Neural progenitor cell (in vitro differentiated cells): ENCODE measurements at regions not wholly inside any gene's neighbourhood (a gene's known extent, or its start where the extent isn't known, plus 50 kb on each side); places are given as distances from the start of the nearest gene placed in this dataset.

ENCODE experiments used
- DNase-seq: peaks from one replicate; pipeline ENCODE4 v3.0.0-alpha.2; 2016; ENCODE audit warnings: low spot score
- H2AFZ ChIP-seq: fragments of 200-600 bp; sonication (generic); replicated peaks from 2 replicates; pipeline ENCODE4 v1.6.1; 2016; ENCODE audit warnings: antibody characterized with exemption
- H3F3A ChIP-seq: fragments of 200-600 bp; sonication (generic); 2 replicates; pipeline ENCODE4 v1.6.1; 2016; ENCODE audit warnings: antibody characterized with exemption, low read depth
- H3K27ac ChIP-seq: fragments of 200-600 bp; sonication (generic); 2 replicates; pipeline ENCODE4 v1.5.1; 2016; ENCODE audit warnings: mild to moderate bottlenecking
- H3K27me3 ChIP-seq: fragments of 200-600 bp; sonication (generic); 2 replicates; pipeline ENCODE4 v1.6.1; 2016; ENCODE audit warnings: mild to moderate bottlenecking, moderate library complexity
- H3K36me3 ChIP-seq: fragments of 200-600 bp; sonication (generic); 2 replicates; pipeline ENCODE4 v1.5.1; 2016
- H3K4me1 ChIP-seq: fragments of 200-600 bp; sonication (generic); 2 replicates; pipeline ENCODE4 v1.6.1; 2016; ENCODE audit warnings: mixed run types
- H3K4me2 ChIP-seq: fragments of 200-600 bp; sonication (generic); 2 replicates; pipeline ENCODE4 v1.6.1; 2016
- H3K4me3 ChIP-seq: fragments of 200-600 bp; sonication (generic); 2 replicates; pipeline ENCODE4 v1.5.1; 2016
- H3K79me2 ChIP-seq: fragments of 200-600 bp; sonication (generic); 2 replicates; pipeline ENCODE4 v1.6.1; 2016; ENCODE audit warnings: low read depth
- H3K9ac ChIP-seq: fragments of 200-600 bp; sonication (generic); 2 replicates; pipeline ENCODE4 v1.6.1; 2016
- H3K9me3 ChIP-seq: fragments of 200-600 bp; sonication (generic); 2 replicates; pipeline ENCODE4 v1.5.1; 2016; ENCODE audit warnings: low read depth
- H4K20me1 ChIP-seq: fragments of 200-600 bp; sonication (generic); 2 replicates; pipeline ENCODE4 v1.6.1; 2016; ENCODE audit warnings: low read depth
- H3K27ac Mint-ChIP-seq: 3 replicates; pipeline ENCODE4 v1.8.0; 2021; ENCODE audit warnings: mixed read lengths
- H3K27me3 Mint-ChIP-seq: 2 replicates; pipeline ENCODE4 v1.8.0; 2022; ENCODE audit warnings: low read depth, mild to moderate bottlenecking, inconsistent platforms, moderate library complexity, mixed read lengths; ENCODE audit not compliant: insufficient read depth
- H3K36me3 Mint-ChIP-seq: 3 replicates; pipeline ENCODE4 v1.8.0; 2021; ENCODE audit warnings: mixed read lengths
- H3K4me1 Mint-ChIP-seq: 3 replicates; pipeline ENCODE4 v1.8.0; 2021; ENCODE audit warnings: mixed read lengths
- H3K4me3 Mint-ChIP-seq: 3 replicates; pipeline ENCODE4 v1.8.0; 2021; ENCODE audit warnings: mild to moderate bottlenecking, moderate library complexity, mixed read lengths
- H3K9me3 Mint-ChIP-seq: 3 replicates; pipeline ENCODE4 v1.8.0; 2020; ENCODE audit warnings: mixed read lengths
- EZH2 ChIP-seq: fragments of 200-600 bp; sonication (generic); IDR thresholded peaks from 2 replicates; pipeline ENCODE4 v1.6.1; 2017; ENCODE audit warnings: antibody characterized with exemption, mild to moderate bottlenecking, moderate library complexity
- EZH2phosphoT487 ChIP-seq: fragments of 200-600 bp; sonication (generic); IDR thresholded peaks from 2 replicates; pipeline ENCODE4 v1.6.1; 2017; ENCODE audit warnings: antibody characterized with exemption
- TF ChIP-seq, protein P1 (sequence below): fragments of 200-600 bp; sonication (generic); IDR thresholded peaks from 2 replicates; pipeline ENCODE4 v1.5.1; 2017; ENCODE audit warnings: antibody characterized with exemption, mild to moderate bottlenecking

DNA sequence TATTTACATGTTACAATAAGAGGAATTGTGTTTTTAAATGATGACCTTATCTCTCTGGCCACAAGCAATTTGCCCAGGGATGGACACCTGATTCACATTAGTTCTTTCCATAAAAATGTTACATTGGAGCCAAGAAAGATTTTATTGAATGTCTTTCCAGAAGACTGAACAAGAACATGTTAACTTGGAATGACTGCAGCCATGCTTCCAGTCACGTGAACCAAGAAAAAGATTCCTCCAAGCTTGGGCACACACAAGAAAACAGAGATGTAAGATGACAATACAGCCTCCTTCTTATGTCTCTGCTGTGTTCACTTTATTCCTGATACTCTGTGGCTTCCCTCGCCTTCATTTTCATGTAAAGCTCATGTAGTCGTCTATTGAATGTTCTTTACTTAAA, 737.6 kb downstream of the TRIML1 start:
- no peak overlapping the region for H3K4me3 Mint-ChIP-seq
- H3K9ac ChIP-seq, result no peak overlapping the region
- no peaks in the 10 kb centered on the region for H3F3A ChIP-seq
- H3K9me3 ChIP-seq, result no peaks in the 10 kb centered on the region
- no peaks in the 10 kb centered on the region for H3K27me3 ChIP-seq
- peaks cover 4% of the 10 kb centered on the region for H3K27me3 Mint-ChIP-seq
- no peak overlapping the region for H3K4me3 ChIP-seq
- H3K4me2 ChIP-seq, result peak overlapping the region; percentile 31
- no peak overlapping the region for H3K27ac Mint-ChIP-seq
- H3K36me3 Mint-ChIP-seq, result no peaks in the 10 kb centered on the region
- H4K20me1 ChIP-seq, result no peaks in the 10 kb centered on the region
- H3K4me1 ChIP-seq, result peaks cover 18% of the 10 kb centered on the region
- H3K79me2 ChIP-seq, result no peaks in the 10 kb centered on the region
- H3K27ac ChIP-seq, result no peak overlapping the region
- TF ChIP-seq EZH2, result no peak
- TF ChIP-seq, protein P1, sequence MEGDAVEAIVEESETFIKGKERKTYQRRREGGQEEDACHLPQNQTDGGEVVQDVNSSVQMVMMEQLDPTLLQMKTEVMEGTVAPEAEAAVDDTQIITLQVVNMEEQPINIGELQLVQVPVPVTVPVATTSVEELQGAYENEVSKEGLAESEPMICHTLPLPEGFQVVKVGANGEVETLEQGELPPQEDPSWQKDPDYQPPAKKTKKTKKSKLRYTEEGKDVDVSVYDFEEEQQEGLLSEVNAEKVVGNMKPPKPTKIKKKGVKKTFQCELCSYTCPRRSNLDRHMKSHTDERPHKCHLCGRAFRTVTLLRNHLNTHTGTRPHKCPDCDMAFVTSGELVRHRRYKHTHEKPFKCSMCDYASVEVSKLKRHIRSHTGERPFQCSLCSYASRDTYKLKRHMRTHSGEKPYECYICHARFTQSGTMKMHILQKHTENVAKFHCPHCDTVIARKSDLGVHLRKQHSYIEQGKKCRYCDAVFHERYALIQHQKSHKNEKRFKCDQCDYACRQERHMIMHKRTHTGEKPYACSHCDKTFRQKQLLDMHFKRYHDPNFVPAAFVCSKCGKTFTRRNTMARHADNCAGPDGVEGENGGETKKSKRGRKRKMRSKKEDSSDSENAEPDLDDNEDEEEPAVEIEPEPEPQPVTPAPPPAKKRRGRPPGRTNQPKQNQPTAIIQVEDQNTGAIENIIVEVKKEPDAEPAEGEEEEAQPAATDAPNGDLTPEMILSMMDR, result no peak
- no peak for TF ChIP-seq EZH2phosphoT487
- H2AFZ ChIP-seq, result no peak overlapping the region
- H3K9me3 Mint-ChIP-seq, result peaks cover 2% of the 10 kb centered on the region
- H3K4me1 Mint-ChIP-seq, result peaks cover 3% of the 10 kb centered on the region
- no peak for DNase-seq
- H3K36me3 ChIP-seq, result no peaks in the 10 kb centered on the region

DNA sequence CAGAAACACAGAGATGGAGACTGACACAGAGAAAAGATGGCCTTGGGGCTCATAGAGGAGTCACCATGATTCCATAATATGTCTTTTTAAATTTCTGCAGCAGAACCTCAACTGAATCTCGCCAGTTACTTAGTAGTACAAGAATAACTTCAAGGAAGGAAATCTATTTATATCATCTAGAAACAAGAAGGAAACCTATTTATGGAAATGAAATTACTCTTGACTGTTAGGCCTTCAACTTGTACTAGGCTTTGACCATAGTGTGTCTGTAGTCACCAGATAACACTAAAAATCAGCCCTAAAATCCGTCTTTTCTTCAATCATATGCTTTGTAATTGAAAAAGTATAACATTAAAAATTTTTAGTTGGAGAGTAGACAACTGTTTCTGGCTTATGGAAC, 740.4 kb downstream of the TRIML1 start:
- Histone ChIP-seq H2AFZ (no peak overlapping the region), H3K4me3 (no peak overlapping the region), H3K4me2 (no peak overlapping the region), H3K9me3 (no peaks in the 10 kb centered on the region), H3K4me1 (peaks cover 18% of the 10 kb centered on the region), H3F3A (no peaks in the 10 kb centered on the region), H3K36me3 (no peaks in the 10 kb centered on the region), H3K9ac (no peak overlapping the region), H4K20me1 (no peaks in the 10 kb centered on the region), H3K79me2 (no peaks in the 10 kb centered on the region), H3K27me3 (no peaks in the 10 kb centered on the region), H3K27ac (no peak overlapping the region)
- H3K4me3 Mint-ChIP-seq, result no peak overlapping the region
- TF ChIP-seq EZH2 (no peak), EZH2phosphoT487 (no peak)
- TF ChIP-seq, protein P1, result no peak
- DNase-seq, result no peak
- peaks cover 3% of the 10 kb centered on the region for H3K4me1 Mint-ChIP-seq
- H3K27me3 Mint-ChIP-seq, result peaks cover 4% of the 10 kb centered on the region
- H3K9me3 Mint-ChIP-seq, result no peaks in the 10 kb centered on the region
- H3K27ac Mint-ChIP-seq, result no peak overlapping the region
- H3K36me3 Mint-ChIP-seq, result no peaks in the 10 kb centered on the region

DNA sequence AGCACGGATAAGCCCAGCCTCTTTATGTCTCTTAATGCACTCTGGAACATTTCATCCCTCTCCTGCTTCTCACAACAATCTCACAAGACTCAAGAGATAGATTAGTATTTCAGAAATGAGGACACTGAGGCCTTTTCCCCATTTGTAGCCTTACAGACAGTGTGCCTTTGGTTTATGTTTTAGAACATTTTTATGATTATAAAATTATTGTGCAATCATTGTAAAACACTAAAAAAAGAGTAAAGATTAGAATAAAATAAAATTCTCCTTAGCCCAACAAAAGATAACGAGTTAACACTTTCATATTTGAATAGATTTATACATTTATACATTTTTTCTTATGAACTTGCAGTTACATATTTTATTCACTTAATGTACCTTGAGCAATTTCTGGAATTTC, 748.7 kb downstream of the TRIML1 start:
- H3K9me3 Mint-ChIP-seq, result peaks cover under 1% of the 10 kb centered on the region
- Histone ChIP-seq H3K4me3 (no peak overlapping the region), H4K20me1 (no peaks in the 10 kb centered on the region), H3F3A (no peaks in the 10 kb centered on the region), H3K4me1 (no peaks in the 10 kb centered on the region), H3K79me2 (no peaks in the 10 kb centered on the region), H3K9me3 (no peaks in the 10 kb centered on the region), H3K27ac (no peak overlapping the region), H3K27me3 (no peaks in the 10 kb centered on the region), H3K36me3 (no peaks in the 10 kb centered on the region), H2AFZ (peak overlapping the region; percentile 78), H3K9ac (no peak overlapping the region), H3K4me2 (no peak overlapping the region)
- no peaks in the 10 kb centered on the region for H3K27me3 Mint-ChIP-seq
- no peaks in the 10 kb centered on the region for H3K4me1 Mint-ChIP-seq
- TF ChIP-seq, protein P1, result no peak
- TF ChIP-seq EZH2phosphoT487 (no peak), EZH2 (no peak)
- H3K36me3 Mint-ChIP-seq, result no peaks in the 10 kb centered on the region
- H3K4me3 Mint-ChIP-seq, result no peak overlapping the region
- no peak for DNase-seq
- H3K27ac Mint-ChIP-seq, result no peak overlapping the region

DNA sequence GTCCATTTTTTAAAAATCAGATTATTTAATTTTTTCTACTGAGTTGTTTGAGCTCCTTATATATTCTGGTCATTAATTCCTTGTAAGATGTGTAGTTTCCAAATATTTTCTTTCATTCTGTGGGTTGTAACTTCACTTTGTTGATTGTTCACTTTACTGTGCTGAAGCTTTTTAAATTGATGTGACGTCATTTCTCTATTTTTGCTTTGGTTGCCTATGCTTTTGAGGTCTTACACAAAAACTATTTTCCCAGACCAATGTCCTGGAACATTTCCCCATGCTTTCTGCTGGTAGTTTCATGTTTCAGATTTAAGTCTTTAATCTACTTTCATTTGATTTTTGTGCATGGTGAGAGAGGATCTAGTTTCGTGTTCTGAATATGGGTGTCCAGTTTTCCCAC, 753.6 kb downstream of the TRIML1 start:
- no peak overlapping the region for H3K9ac ChIP-seq
- H3K4me3 ChIP-seq, result no peak overlapping the region
- no peak for DNase-seq
- no peaks in the 10 kb centered on the region for H3K79me2 ChIP-seq
- H3F3A ChIP-seq, result no peaks in the 10 kb centered on the region
- H3K9me3 ChIP-seq, result no peaks in the 10 kb centered on the region
- no peak overlapping the region for H2AFZ ChIP-seq
- H3K36me3 ChIP-seq, result no peaks in the 10 kb centered on the region
- H4K20me1 ChIP-seq, result no peaks in the 10 kb centered on the region
- Mint-ChIP-seq H3K4me1 (no peaks in the 10 kb centered on the region), H3K4me3 (no peak overlapping the region), H3K36me3 (no peaks in the 10 kb centered on the region), H3K27ac (no peak overlapping the region), H3K27me3 (no peaks in the 10 kb centered on the region), H3K9me3 (peaks cover 2% of the 10 kb centered on the region)
- no peaks in the 10 kb centered on the region for H3K27me3 ChIP-seq
- H3K27ac ChIP-seq, result no peak overlapping the region
- TF ChIP-seq, protein P1, result no peak
- TF ChIP-seq EZH2 (no peak), EZH2phosphoT487 (no peak)
- H3K4me1 ChIP-seq, result no peaks in the 10 kb centered on the region
- H3K4me2 ChIP-seq, result no peak overlapping the region
